ENCODE measurements at regions not wholly inside any gene's neighbourhood (a gene's known extent, or its start where the extent isn't known, plus 50 kb on each side); places are given as distances from the start of the nearest gene placed in this dataset.
A peak's percentile ranks its signal among the peaks of the same experiment; 100 is the strongest.

DNA sequence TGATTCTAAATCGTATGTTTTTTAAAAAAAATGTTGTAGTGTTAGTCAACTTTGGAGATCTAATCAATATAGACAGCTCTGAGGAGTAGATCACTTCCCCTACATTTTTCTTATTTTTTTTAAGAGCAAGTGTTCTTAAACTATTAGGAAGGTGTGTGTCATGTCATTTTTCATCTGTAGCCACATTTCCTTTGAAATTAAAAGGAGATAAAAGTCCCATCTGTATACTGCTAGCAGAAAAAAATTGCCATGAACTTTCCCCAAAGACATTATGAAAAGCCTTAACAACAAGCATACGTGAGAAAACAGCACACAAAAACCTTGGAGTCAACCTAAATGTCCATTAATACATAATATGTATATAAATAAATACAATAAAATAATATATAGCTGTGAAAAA is 286.6 kb downstream of the ETS1 start:
- Histone ChIP-seq H3K27ac (replicated peaks in 1 of 4) (no peak overlapping the region), H3K9me3 (no peaks in the 10 kb centered on the region), H3K4me1 (peaks cover 25 to 33% (median 27%) of the 10 kb centered on the region in 4 donors), H3K4me3 (no peak overlapping the region), H3K27me3 (no peaks in the 10 kb centered on the region), H3K36me3 (no peaks in the 10 kb centered on the region)
- WGBS, result 94% methylated on average over 2 of the region's 2 CpGs
- no peak for TF ChIP-seq POLR2AphosphoS5 (IDR thresholded peaks at IDR 0.05)
- TF ChIP-seq, protein P1, sequence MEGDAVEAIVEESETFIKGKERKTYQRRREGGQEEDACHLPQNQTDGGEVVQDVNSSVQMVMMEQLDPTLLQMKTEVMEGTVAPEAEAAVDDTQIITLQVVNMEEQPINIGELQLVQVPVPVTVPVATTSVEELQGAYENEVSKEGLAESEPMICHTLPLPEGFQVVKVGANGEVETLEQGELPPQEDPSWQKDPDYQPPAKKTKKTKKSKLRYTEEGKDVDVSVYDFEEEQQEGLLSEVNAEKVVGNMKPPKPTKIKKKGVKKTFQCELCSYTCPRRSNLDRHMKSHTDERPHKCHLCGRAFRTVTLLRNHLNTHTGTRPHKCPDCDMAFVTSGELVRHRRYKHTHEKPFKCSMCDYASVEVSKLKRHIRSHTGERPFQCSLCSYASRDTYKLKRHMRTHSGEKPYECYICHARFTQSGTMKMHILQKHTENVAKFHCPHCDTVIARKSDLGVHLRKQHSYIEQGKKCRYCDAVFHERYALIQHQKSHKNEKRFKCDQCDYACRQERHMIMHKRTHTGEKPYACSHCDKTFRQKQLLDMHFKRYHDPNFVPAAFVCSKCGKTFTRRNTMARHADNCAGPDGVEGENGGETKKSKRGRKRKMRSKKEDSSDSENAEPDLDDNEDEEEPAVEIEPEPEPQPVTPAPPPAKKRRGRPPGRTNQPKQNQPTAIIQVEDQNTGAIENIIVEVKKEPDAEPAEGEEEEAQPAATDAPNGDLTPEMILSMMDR (IDR thresholded peaks at IDR 0.05), result no peak
- no peak for TF ChIP-seq EP300 (IDR thresholded peaks at IDR 0.05)
- no peak for TF ChIP-seq POLR2A (IDR thresholded peaks at IDR 0.05; ENCODE audit: low read depth)
- DNase-seq (ENCODE audit: extremely low spot score), result no peak
- intact Hi-C loops (cut with DNase I), result no loop called here

DNA sequence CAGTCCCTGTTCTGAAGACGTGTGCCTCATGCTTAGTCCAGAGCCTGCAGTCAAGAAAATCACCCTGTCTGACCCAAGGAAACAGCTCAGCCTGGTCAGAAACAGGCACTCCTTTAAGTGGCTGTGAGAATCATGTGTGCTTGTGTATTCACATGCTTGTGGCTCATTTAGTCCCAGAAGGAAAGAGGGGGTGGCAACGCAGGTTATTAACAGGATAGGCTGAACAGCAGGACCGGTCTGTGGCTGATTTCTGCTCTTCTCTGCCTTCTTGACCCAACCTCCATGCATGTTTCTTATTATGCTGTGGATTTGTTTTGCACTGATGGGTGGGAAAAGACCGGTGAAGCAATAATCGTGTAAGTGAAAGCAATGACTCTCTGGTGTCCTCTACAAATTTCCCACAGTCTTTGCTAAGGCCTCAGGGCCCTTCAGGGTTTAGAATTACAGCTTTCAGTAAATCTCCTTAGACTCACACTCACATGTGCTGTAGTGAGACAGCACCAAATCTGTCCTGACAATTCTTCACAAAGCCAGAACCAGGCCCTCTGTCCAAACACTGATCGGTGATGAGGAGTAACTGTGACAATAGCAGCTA is 288.1 kb downstream of the ETS1 start:
- Histone ChIP-seq H3K4me3 (no peak overlapping the region), H3K9me3 (no peaks in the 10 kb centered on the region), H3K27me3 (no peaks in the 10 kb centered on the region), H3K36me3 (no peaks in the 10 kb centered on the region), H3K4me1 (peaks cover 33 to 41% (median 34%) of the 10 kb centered on the region in 4 donors), H3K27ac (replicated peaks in 1 of 4) (peak overlapping the region; percentile 12 to 35 (median 24))
- intact Hi-C loops (cut with DNase I), result loop anchor here (10.0 kb wide), 2 partner anchors 116 to 246 kb away; no protein-coding TSS in a partner anchor
- peak in 1 of 2 donors; percentile 10 for TF ChIP-seq POLR2AphosphoS5 (IDR thresholded peaks at IDR 0.05)
- TF ChIP-seq, protein P1 (IDR thresholded peaks at IDR 0.05), result no peak
- TF ChIP-seq POLR2A (IDR thresholded peaks at IDR 0.05; ENCODE audit: low read depth), result no peak
- no peak for DNase-seq (ENCODE audit: extremely low spot score)
- 65% methylated on average over 6 of the region's 6 CpGs for WGBS

DNA sequence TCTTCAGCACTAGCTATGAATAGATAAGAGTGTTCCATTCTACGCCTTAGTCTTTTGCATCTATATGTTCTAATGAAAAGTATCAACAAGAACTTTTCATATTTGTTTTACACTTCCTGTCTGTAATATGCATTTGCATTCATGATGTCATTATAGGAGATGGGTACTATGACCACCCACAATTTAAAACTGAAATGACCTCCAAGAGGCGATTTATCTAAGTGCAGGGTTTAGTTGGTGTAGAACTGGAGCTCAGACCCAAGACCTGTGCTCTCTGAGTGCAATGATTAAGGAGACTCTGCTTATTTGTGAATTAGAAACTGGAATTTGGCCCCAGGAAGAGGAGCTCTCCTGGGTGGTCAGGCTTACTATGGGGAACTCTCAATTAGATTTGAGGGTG is 289.1 kb downstream of the ETS1 start:
- Histone ChIP-seq H3K27ac (replicated peaks in 1 of 4) (peak overlapping the region; percentile 23 to 35 (median 24)), H3K4me1 (peaks cover 37 to 46% (median 39%) of the 10 kb centered on the region in 4 donors), H3K9me3 (no peaks in the 10 kb centered on the region), H3K27me3 (no peaks in the 10 kb centered on the region), H3K4me3 (no peak overlapping the region), H3K36me3 (no peaks in the 10 kb centered on the region)
- intact Hi-C loops (cut with DNase I), result loop anchor here (10.0 kb wide), 2 partner anchors 117 to 247 kb away; no protein-coding TSS in a partner anchor
- 93% methylated on average over 2 of the region's 2 CpGs for WGBS
- no peak for DNase-seq (ENCODE audit: extremely low spot score)
- no peak for TF ChIP-seq POLR2AphosphoS5 (IDR thresholded peaks at IDR 0.05)
- TF ChIP-seq, protein P1 (IDR thresholded peaks at IDR 0.05), result no peak
- no peak for TF ChIP-seq EP300 (IDR thresholded peaks at IDR 0.05)
- TF ChIP-seq POLR2A (IDR thresholded peaks at IDR 0.05; ENCODE audit: low read depth), result no peak

DNA sequence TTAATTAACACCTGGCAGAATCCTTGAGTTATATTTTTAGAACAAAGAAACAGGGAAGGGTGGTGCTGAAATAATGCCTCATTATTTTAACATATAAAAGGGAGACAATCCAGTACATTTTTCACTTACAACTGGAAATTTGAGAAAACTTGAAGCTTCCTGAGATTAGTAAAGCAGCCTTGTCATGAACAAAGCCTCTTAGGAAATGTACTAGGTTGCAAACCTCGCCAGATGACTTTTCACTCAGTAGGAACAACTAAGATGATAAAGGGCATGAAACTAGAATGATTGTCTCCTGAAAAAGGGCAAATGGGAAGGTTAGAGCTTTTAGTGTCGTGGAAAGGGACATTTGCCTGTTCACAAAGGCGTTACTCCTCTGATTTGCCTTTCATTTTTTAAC is 289.6 kb downstream of the ETS1 start:
- H3K4me3 ChIP-seq, result no peak overlapping the region
- no peaks in the 10 kb centered on the region for H3K9me3 ChIP-seq
- intact Hi-C loops (cut with DNase I), result loop anchor here (10.0 kb wide), 2 partner anchors 117 to 247 kb away; no protein-coding TSS in a partner anchor
- WGBS, result 72% methylated on average over 3 of the region's 3 CpGs
- DNase-seq (ENCODE audit: extremely low spot score), result no peak
- H3K27ac ChIP-seq (replicated peaks in 1 of 4), result peak overlapping the region in 3 of 4 donors; percentile 23 to 35 (median 24)
- no peaks in the 10 kb centered on the region for H3K27me3 ChIP-seq
- H3K36me3 ChIP-seq, result no peaks in the 10 kb centered on the region
- TF ChIP-seq POLR2A (IDR thresholded peaks at IDR 0.05; ENCODE audit: low read depth) (no peak), EP300 (IDR thresholded peaks at IDR 0.05) (no peak), POLR2AphosphoS5 (IDR thresholded peaks at IDR 0.05) (no peak)
- TF ChIP-seq, protein P1 (IDR thresholded peaks at IDR 0.05), result no peak
- H3K4me1 ChIP-seq, result peaks cover 37 to 46% (median 39%) of the 10 kb centered on the region in 4 donors
